ENCODE measurements at regions not wholly inside any gene's neighbourhood (a gene's known extent, or its start where the extent isn't known, plus 50 kb on each side); places are given as distances from the start of the nearest gene placed in this dataset.
A peak's percentile ranks its signal among the peaks of the same experiment; 100 is the strongest.

DNA sequence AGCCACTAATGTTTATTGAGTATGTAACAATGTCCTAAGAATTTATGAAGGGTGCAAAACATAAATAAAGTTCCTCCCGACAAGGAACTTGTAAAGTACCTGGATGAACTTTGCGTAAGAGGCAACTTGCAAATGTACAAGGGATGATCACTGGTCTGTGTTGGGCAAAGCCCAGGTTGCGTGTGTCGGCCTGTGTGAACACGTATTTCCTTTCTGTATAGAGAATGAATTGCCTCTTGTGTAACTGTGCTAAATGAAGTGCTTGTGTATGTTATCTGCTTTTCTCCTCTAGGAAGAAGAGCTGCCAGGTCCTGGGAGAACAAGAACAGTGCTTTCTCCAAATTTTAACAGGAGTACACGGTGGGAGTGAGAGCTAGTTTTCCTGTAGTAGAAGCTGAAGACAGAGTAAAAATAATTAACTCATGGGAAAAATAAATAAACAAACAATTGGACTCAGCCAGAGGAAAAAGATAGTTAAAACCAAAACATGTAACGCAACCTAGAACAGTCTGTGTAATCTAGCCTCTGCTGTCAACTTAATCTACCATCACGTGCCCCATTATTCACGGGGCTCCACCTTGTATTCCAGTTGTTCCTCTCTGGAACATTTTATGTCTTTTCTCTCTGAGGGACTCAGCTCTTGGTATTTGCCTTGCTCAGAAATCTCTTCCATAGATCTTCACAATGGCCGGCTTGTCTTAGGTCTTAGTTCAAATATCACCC is 83.7 kb upstream of the RASGRP1 start:
- peaks cover 18% of the 10 kb centered on the region for H3K9me3 Mint-ChIP-seq
- no peak for DNase-seq
- peaks cover 25% of the 10 kb centered on the region for H3K4me1 Mint-ChIP-seq
- H3K36me3 Mint-ChIP-seq (ENCODE audit: low read depth), result no peaks in the 10 kb centered on the region
- peaks cover 5% of the 10 kb centered on the region for H3K27me3 Mint-ChIP-seq (ENCODE audit: low read depth, poor library complexity)
- H3K27ac Mint-ChIP-seq, result peak overlapping the region; percentile 77
- TF ChIP-seq, protein P1, sequence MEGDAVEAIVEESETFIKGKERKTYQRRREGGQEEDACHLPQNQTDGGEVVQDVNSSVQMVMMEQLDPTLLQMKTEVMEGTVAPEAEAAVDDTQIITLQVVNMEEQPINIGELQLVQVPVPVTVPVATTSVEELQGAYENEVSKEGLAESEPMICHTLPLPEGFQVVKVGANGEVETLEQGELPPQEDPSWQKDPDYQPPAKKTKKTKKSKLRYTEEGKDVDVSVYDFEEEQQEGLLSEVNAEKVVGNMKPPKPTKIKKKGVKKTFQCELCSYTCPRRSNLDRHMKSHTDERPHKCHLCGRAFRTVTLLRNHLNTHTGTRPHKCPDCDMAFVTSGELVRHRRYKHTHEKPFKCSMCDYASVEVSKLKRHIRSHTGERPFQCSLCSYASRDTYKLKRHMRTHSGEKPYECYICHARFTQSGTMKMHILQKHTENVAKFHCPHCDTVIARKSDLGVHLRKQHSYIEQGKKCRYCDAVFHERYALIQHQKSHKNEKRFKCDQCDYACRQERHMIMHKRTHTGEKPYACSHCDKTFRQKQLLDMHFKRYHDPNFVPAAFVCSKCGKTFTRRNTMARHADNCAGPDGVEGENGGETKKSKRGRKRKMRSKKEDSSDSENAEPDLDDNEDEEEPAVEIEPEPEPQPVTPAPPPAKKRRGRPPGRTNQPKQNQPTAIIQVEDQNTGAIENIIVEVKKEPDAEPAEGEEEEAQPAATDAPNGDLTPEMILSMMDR (IDR thresholded peaks at IDR 0.05), result no peak
- no peak overlapping the region for H3K4me3 Mint-ChIP-seq

DNA sequence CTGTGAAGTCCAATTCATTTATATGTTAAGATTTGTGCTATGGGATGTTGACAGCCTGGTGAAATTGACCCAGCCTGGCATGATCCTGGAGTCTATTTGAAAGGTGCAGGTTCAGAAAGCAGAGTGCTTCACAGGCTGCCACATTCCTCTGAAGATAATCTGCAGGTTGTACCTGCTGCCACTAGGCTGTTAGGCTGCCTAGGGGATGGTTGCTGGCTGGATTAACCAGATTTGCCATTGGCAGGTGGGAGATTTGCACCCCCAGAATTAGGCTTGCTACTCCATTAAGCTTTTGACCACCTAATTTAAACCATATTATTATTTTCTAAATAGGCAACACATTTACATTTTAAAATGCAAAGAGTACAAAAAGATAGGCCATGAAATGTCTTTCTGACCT is 85.8 kb upstream of the RASGRP1 start:
- H3K36me3 Mint-ChIP-seq (ENCODE audit: low read depth), result no peaks in the 10 kb centered on the region
- peaks cover 5% of the 10 kb centered on the region for H3K27me3 Mint-ChIP-seq (ENCODE audit: low read depth, poor library complexity)
- no peak overlapping the region for H3K4me3 Mint-ChIP-seq

DNA sequence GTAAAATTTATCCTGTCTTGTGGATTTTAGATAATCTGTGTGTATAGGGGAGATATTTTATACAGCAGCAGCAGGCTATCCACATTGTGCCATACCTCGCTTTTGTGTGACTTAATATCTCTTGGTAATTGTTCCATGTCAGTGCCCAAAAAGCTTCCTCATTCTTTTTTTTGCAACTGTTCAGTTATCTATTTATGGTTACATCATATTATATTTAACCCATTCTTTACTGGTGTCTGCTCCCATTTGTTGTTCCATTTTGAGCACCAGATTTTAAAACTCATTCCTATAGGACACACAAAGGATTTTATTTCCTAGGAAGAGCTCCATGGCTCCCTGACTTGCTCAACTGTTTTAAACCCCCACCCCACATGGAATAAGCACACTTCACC is 86.3 kb upstream of the RASGRP1 start:
- TF ChIP-seq, protein P1 (IDR thresholded peaks at IDR 0.05), result no peak
- Mint-ChIP-seq H3K36me3 (ENCODE audit: low read depth) (no peaks in the 10 kb centered on the region), H3K27ac (peak overlapping the region; percentile 69), H3K27me3 (ENCODE audit: low read depth, poor library complexity) (peaks cover 5% of the 10 kb centered on the region), H3K4me3 (no peak overlapping the region), H3K9me3 (peaks cover 5% of the 10 kb centered on the region), H3K4me1 (peaks cover 28% of the 10 kb centered on the region)
- no peak for DNase-seq

More for the DNA sequence above, 85.8 kb upstream of the RASGRP1 start:
- TF ChIP-seq, protein P1 (IDR thresholded peaks at IDR 0.05), result no peak
- H3K27ac Mint-ChIP-seq, result no peak overlapping the region
- DNase-seq, result no peak
- H3K9me3 Mint-ChIP-seq, result peaks cover 5% of the 10 kb centered on the region
- H3K4me1 Mint-ChIP-seq, result peaks cover 28% of the 10 kb centered on the region

- peaks cover 5% of the 10 kb centered on the region for H3K27me3 Mint-ChIP-seq (ENCODE audit: low read depth, poor library complexity)
- H3K36me3 Mint-ChIP-seq (ENCODE audit: low read depth), result no peaks in the 10 kb centered on the region
- peak overlapping the region; percentile 69 for H3K27ac Mint-ChIP-seq
- TF ChIP-seq, protein P1 (IDR thresholded peaks at IDR 0.05), result no peak
- no peak overlapping the region for H3K4me3 Mint-ChIP-seq
- peaks cover 5% of the 10 kb centered on the region for H3K9me3 Mint-ChIP-seq
- DNase-seq, result no peak
- peaks cover 28% of the 10 kb centered on the region for H3K4me1 Mint-ChIP-seq
Measured at GRCh38 chr15:38651328-38652038, 86.9 kb upstream of the RASGRP1 start.

DNA sequence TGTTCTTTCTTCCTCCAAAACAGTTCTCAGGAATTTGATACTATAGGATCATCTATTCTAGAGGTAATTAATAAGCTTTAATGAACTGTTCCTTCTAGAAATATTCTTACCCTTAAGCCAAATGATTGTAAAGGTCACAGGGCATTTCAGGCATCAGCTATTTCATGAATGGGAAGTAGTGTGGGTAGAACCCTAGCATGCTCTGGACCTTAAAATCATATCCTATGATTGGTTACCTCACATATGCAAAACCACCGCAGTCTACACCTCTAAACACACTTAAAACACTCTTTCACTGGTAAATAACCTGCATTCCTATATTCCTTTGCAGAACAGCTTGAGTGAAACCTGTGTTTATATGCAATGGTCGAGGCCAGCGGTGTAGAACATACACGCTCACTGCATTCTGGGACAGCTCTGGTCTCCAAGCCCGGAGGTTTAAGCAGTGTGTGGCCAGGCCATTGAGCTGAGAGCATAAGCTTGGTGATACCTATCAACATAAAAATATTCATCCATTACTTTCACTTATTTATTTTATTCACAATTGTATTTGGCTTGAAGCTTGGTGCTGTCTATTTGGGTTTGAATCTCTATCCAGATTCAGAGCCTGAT is 87.7 kb upstream of the RASGRP1 start:
- Mint-ChIP-seq H3K27me3 (ENCODE audit: low read depth, poor library complexity) (no peaks in the 10 kb centered on the region), H3K9me3 (peaks cover 5% of the 10 kb centered on the region)
- TF ChIP-seq, protein P1 (IDR thresholded peaks at IDR 0.05), result no peak

More for the DNA sequence above, 87.7 kb upstream of the RASGRP1 start:
- Mint-ChIP-seq H3K36me3 (ENCODE audit: low read depth) (no peaks in the 10 kb centered on the region), H3K4me1 (peaks cover 28% of the 10 kb centered on the region), H3K4me3 (no peak overlapping the region), H3K27ac (no peak overlapping the region)
- no peak for DNase-seq

All from nephron progenitor cell (in vitro differentiated cells).